Islet of Langerhans (tissue), 1 donor: ENCODE measurements at regions not wholly inside any gene's neighbourhood (a gene's known extent, or its start where the extent isn't known, plus 50 kb on each side); places are given as distances from the start of the nearest gene placed in this dataset.

Experiments used
- FAIRE-seq: peaks from one replicate; lab custom pipeline; 2011; peaks lifted over from hg19 to GRCh38; lab: Jason Lieb, UNC

DNA sequence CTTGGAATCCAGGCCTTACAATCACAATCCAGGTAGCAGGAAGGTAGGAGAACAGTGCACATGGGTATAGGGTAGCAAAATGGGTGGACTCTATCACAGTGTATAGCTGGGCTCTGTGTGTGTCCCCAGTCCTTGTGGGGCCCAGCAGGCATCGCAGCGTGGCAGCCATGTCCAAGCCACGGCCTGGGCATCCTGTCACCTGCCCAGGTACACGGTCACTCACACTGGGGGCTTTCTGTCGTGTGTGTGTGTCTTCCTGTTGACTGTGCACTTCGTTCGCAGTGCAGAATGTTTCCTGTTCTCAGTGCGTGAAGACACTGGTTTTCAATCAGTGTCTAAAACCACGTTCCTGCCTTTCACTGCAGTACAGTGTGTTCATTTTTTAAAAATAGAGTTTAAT lies 523.2 kb upstream of the JARID2 start:
- no peak for FAIRE-seq

DNA sequence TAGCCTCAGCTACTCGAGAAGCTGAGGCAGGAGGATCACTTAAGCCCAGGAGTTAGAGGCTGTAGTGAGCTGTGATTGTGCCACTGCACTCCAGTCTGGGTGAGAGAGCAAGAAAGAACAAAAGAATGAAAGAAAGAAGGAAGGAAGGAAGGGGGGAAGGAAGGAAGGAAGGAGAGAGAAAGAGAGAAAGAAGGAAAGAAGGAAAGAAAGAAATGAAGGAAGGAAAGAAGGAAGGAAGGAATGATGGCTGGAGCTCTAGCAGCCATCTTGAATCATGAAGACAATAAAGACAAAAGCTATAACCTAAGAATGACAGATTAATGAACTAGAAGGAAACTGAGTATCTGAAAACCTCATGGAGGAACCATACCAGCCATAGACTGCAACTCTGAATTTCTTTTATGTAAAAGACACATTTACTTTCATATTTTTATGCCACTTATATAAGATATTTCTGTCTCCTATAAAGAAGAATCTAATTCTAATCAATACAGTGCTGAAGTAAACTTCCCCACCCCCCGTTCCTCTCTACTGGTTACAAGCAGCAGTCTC lies 522.3 kb upstream of the JARID2 start:
- FAIRE-seq = no peak

DNA sequence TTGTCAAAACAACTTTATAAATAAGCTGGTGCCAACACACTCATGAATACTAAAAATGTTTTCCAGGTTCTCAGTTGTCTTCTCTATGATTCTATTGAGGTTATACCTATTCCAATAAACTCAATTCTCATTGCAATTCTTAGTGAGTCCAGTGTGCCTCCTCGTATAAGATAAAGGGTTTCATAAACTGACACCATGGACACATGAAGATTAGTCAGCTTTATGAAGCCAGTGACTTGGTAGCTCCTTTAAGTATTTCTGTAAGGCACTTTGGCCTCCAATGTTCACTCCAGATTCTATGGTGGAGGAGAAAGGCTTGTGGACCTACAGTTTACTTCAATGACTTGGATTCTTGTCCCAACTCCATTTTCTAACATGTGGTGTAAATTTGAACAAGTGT lies 521.3 kb upstream of the JARID2 start:
- no peak for FAIRE-seq

DNA sequence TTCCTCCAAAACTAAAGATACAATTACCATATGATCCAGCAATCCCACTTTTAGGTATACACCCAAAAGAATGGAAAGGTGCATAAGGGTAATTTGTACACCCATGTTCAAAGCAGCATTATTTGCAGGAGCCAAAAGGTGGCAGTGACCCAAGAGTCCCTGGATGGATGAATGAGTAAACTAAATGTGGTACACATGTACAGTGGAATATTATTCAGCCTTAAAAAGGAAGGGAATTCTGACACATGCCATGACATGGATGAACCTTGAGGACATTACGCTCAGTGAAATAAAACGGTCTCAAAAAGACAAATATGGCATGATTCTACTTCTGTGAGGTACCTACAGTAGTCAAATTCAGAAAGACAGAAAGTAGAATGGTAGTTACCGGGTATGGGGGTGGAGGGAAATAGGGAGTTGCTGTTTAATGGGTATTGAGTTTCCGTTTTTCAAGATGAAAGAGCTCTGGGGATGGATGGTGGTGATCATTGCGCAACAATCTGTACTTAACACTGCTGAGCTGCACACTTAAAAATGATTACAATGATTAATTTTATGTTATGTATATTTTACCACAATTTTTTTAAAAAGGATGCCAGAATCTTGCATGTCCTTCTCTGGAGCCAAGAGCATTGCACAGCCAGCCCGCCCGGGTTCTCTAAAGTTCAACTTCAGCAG lies 518.9 kb upstream of the JARID2 start:
- no peak for FAIRE-seq

DNA sequence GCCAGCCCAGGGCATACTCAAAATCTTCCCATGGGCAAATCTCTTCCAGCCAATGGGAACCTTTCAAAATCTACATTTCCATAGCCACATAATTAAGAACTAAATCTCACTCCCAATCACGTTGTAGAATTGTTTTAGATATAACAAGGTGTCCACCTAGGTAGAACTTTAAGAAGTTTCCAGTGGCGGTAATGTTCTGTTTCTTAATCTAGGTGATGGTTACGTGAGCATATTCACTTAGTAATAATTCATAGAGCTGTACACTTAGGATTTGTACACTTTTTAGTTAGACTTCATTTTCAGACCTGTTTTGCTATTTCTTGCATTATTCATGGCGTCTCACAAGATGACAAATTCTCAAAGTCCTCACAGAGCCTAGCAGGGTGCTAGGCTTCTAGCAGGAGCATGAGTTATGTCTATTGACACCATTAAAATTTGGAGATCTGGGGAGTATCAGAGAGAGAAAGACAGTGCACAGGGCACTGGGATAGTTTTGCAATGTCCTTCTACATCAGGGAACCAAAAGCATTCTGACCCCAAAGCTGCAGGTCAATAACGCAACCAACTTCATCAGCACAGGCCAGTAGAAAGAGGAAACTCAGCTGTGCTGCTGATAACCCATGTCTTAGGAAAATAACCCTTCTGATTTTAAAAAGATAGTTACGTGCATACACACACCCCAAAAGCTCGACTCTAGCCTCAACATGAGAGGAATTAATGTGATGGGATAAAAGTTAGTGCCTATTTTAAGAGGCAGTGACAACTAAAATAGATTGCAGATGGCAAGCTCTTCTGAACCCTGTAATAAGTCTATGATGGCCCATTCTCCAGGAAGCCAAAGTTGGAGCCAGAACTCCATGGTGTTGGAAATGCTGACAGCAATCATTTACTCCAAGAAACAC lies 518.1 kb upstream of the JARID2 start:
- no peak for FAIRE-seq

DNA sequence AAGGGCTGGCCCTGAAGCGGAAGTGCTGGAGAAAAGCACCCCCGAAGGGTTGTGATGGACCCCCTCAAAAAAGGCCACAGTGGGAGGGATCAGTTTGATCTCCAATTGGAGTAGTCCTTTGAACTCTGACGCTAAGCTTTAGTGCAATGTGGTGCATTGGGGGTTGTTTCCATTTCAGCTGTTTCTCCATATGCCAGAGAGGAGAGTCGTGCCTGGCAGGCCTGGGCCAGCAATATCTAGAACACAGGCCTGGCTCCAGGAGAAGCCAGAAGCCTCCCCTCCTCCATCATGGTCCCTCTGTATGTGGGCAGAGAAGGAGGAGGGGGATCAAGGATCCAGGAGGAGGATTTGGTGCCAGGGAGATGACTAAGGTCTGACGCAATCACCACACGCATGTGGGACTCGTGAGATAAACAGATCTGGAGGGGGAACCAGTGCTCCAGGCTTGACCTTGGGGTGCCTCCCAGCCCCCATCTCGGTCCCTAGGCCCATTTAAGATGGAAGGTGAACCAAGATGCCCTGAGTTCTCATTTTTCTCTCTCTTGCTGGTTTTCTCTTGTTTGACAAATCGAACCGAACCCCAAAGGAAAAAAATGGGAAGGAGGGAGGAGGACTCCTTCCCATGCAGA lies 517.4 kb upstream of the JARID2 start:
- no peak for FAIRE-seq

DNA sequence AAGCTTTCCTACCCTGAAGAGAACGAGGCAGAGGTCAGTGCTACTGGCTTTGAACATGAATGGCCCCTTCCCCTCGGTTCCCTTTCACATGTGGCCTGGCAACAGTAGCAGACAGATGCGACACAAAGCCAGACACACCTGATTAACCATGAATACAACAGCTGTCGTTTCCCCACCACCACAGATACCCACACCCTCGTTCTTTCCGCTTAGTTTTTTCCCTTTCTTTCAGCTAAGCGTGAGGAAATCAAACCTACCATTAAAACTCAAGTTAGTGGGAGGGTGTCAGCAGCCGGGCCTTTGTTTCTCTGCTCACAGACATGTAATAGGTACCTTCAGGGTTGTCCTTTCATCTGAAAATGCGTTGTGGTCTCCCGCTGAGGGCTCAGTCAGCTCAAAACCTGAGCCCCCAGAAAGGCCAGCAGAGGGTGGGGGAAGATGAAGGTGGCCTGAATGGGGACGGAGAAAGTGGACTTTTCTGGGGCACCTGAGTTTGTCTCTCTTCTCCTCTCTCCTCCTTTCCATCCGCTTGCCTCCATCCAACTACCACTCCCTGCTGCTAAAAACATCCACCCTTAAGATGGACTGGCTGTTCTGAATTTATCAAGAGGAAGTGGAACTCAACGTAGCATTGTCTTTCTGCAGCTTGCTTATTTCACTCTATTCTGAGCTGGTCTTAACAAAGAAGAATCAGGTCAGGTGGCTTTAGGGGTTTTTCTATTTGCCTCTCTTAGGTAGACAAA lies 516.6 kb upstream of the JARID2 start:
- FAIRE-seq = no peak

DNA sequence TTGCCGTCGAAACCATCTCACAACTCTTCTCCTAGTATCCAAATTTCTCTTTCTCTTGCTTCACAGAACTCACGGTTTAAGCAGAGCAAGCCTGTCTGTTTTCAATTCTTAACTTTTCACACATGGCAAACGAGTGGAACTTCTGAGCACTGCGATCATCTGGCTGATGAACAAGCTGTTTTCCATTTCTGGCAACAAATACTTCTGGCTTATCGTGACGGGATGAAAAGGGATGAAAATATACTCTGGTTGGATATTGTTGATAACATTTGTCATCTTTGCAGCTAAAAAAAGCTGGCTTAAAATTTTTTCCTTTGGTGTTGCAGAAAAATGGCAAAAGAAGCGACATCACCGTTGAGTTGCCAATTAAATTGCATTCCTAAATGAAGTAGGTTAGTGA lies 515.2 kb upstream of the JARID2 start:
- no peak for FAIRE-seq

DNA sequence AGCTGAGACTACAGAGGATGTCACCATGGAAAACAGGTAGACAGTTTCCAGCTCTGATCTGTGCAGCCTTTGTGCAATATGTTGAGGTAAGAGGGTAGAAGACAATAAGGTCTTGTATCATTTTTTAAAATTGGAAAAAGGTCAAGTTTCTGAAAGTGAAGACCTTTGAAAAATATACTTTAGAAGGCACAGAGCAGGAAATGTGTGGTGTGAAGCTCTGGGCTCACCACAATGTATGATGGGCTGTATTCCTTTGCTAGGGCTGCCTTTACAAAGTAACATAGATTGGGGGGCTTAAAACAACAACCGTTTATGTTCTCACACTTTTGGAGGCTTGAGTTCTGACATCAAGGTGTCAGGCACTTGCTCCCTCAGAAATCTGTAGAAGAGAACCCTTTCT lies 514.3 kb upstream of the JARID2 start:
- FAIRE-seq = no peak

DNA sequence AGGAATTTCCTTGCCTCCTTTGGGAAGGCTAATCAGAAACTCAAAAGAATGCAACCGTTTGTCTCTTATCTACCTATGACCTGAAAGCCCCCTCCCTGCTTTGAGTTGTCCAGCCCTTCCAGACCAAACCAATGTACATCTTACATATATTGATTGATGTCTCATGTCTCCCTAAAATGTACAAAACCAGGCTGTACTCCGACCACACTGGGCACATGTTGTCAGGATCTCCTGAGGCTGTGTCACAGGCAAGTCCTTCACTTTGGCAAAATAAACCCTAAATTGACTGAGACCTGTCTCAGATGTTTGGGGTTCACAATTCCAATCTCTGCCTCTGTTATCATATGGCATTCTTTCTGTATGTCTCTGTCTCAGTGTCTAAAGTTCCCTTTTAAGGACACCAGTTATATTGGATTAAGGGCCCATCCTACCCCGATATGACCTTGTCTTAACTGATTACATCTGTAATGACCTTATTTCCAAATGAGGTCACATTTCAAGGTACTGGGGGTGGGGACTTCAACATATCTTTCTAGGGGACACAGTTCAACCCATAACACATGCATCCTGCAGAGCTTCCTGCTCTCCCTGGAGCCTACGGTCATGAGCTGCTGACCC lies 513.5 kb upstream of the JARID2 start:
- no peak for FAIRE-seq

DNA sequence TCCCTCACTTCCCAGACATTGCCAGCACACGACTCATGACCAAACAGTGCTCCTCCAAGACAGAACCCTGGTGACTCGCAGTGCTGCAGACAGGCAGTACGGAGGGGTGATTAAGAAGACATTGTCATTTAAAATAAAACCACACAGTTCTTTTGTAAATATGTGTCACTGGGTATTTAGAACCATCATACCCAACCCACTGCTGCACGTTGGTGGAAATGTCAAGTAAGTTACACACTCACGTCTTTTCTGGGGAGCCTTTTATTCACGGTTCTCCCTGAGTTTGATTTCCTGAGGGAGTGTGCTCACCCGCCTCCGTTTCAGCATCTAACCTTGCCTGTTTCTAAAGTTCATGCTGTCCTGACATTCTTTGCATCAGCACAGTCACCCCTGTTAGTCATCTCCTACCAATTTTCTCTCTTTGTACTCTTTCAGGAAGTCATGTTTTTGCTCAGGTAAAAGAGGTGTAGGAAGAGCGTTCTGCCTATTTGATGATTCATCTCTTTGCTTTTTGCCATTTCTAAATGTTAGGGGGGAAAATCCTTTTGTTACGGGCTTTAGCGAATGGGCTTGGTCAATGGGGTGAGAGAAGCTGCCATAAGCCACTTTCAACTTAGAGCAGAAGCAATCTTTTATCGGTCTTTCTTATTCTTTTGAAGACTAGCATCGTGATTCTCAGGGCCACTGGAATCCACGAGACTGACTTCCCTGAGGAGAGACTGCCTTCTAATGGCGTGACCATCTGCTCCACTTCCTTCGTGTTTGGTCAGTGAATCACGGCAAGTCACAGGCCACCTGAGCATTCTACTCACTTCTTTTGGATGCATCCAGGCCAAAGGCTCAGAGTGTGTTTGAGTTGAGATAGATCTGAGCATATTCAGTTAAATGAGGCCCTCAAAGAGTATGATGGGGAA lies 512.8 kb upstream of the JARID2 start:
- FAIRE-seq = no peak

DNA sequence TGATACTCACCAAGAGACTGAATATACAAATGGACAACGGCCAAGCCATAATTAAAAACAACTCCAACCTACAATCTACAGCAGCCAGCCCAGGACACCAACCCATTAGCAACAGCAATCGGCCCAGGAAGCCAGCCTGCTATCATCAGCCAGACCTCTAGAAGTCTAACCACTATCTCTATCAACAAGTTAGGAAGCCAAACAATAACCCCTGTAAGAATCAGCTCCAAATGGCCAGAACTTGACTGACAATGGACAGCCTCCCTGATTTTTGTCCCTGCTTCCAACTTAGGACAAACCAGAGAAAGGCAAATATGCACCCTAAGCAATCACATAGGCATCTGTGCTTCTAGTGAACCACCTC lies 511.8 kb upstream of the JARID2 start:
- FAIRE-seq = no peak

DNA sequence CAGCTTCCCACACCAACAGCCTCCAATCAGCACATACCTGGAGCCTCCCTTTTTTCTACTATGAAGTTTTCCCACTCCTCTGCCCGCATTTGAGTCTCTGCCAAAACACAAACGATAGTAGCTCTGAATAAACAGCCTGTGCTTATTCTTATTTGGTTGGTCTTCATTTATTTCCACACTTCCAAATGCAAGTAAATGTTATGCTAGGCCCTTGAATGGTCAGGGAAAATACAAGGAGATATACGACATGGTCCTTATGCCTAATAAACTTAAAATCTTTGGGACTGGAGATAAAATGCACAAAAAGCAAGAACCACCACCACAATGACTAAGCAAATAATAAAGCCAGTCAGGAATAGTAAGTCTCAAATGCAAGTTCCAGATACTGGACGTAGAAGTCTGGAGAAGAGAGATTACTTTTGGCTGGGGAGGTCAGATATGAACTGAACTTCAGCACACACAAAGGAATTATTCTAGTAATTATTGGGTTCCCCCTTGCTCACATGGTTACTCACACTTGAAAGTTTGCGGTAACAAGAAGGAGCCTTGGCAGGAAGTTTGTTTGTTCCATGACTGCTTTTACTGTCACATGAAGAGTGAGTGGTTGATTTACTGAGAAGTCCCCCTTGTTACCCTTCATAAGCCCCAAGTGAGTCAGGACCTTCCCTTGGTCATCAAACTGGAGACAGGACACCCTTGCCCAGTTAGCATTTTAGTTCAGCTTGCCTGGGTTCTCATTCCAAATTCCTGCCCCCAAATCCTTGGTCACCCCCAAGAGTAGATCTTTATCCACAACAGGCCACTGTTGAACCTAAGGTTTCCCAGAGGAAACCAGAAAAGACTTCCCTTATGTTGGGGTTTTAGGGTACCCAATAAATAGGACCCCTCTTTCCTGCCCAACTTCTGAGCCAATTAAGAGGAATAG lies 511.2 kb upstream of the JARID2 start:
- FAIRE-seq = no peak

DNA sequence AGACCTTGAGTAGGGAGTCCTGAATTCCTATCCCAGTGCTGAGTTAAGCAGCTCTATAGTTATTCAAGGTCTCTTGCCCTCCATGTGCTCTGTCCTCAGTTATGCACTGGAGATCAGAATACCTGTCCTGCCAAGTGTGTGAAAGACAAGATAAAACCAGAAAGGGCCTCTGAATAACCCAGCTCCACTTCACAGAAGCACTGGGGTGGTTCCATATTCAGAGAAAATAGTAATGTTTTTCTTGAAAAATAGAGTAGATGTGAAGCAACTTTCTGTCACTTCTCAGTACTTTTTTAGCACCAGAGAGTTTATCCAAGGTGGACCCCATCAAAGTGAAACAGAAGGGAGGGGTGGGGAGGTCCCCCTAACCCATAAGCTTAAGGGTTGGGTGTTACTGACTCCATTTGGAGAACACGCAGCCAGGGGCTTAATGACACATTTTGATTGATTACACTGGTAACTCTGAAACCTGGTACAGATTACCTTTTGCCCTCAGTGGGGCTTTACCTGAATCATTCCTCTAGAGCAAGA lies 509.8 kb upstream of the JARID2 start:
- no peak for FAIRE-seq

DNA sequence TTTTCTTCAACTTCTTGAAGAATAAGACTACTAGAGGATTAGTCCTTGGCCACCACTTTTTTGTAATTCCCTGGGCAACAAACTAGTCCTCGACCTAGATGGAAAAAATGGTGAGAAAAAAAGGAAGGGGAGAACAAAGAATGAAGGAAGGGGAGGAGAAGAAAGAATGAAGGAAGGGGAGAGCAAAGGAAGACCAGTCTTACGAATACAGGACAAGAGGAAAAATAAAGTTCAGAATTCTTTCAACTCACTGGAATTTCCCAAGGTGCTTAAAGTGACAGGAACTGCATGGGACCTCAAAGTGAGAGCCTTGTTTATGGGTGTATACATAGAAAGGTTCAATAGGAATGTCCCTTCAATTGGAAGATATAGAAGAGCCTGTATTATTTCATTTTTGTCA lies 509.3 kb upstream of the JARID2 start:
- no peak for FAIRE-seq

DNA sequence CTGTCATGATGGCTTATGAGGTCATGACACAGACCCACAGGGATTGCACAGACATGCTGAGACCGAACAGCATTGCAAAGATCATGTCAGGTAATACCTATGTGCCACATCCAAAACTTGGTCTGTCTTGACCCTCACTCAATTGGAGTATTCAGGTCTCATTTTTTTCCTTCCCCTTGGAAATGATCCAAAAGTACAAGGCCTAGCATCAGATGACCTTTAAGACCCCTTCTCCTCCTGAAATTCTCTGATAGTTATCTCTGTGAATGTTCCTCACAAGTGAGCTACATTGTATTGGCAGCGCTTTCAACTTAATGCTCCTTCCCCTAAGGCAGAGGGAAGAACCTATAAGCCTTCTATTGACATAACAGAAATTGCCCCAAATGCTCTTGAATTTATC lies 507.4 kb upstream of the JARID2 start:
- FAIRE-seq = no peak

DNA sequence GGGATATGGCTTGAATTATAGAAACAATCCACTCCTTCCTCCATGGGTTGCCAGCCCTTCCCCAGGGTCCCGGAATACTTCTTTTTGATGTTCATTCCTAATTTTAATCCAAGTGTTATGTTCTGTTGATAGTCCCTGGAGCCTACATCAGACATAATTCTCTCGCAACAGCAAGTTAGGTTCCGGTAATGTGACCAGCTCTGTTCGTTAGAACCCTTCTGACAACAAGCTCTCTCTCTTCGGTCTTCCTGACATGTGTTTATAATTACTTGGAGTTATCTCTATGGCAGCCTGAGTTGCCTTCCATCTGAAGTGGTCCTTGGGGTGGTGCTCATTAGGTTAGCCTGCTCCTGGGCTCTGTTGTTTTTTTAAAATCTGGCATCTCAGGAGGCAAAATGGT lies 506.9 kb upstream of the JARID2 start:
- no peak for FAIRE-seq

DNA sequence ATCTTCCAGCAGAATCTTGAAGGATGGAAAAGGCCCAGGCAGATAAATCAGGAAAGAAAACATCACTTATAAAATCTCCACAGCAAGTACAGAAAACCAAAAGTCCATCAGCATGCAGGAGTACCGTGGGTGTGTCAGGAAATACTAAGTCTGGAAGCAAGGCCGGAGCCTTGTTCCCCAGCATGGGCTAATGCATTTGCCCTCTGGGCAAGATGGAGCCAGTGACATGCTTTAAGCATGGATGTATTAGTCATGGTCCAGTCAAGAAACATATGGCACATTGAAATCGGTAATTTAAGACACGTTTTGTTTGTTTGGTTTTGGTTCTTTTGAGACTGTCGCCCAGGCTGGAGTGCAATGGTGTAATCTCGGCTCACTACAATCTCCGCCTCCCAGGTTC lies 506.0 kb upstream of the JARID2 start:
- no peak for FAIRE-seq

DNA sequence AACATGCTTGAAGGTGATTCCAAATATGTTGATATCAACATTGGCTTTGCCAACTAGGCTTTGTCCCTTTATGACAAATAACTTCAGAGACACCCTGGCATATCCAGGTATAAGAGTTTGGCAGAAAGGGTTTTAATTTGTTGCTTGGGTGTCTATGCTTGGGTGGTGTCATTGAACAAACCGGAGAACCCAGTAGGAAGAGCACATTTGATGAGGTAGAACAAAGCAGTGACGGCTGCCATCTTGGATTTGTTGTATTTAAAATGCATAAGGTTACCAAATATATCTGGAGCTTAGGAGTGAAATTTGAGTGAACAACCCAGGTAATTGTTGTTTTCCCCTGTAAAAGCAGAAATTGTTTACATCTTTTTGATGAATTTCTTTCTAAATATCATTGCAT lies 503.7 kb upstream of the JARID2 start:
- FAIRE-seq = no peak

DNA sequence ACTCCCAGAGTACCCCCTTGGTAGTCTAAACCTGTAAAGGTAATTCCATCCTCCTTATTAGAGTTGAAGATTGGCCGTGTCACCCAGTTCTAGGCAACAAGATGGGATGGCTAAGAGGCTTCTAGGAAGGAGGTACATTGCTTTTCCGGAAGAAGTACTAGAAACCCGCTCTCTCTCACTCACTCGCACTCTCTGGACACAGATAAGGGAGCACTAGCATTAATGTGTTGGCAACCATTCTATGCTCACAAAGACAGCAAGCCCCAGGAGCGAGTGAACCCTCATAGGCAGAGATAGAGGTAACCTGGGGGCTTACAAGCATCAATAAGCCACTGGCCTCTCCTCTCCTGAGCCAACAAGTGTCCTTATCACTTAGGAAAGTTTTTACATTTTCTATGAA lies 503.2 kb upstream of the JARID2 start:
- FAIRE-seq = no peak
